GM18868 (cell line): ENCODE measurements at regions not wholly inside any gene's neighbourhood (a gene's known extent, or its start where the extent isn't known, plus 50 kb on each side); places are given as distances from the start of the nearest gene placed in this dataset.

Experiments
- ATAC-seq: cut with Tn5 transposase; IDR thresholded peaks from one replicate; pipeline ENCODE4 v1.9.1; 2021; ENCODE audit warnings: mild to moderate bottlenecking, moderate library complexity; ENCODE audit not compliant: unreplicated experiment

DNA sequence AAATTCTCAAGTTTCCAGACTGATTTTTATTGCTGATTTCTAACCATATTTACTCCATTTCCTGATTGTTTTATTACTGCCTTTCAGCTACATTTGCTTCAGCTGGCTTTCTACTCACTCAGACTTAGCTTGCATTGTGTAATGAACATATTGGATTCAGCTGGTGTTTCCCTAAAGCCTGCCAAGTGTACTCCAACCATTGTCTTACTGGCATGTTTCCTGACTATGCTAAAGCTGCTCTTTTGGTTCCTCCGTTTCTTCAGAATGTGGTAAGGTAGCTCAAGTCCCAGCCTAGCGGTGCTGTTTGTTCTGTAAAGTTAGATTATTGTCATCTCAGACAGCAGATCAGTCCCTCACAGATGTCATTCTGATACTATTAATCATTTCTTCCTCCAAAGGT is 53.1 kb upstream of the GLRA2 start:
- no peak for ATAC-seq

DNA sequence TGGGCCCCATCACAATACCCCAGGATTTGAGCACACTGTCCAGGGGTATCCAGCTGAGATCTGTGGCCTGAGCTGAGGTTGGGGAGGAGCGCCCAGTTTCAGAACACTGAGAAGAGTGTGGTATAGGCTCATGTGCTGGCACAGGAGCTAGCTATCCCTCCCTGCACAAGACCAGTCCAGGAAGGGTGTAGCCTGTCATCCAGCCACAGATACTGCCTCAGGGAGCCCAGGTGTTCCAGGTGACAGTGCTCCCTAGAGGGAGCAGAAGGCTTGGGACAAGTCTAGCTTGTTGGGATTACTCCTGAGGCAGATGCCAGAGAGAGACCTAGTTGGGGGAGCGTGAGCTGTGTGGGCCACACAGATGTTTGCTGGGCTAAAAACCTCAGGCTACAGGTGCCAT is 79.6 kb upstream of the GLRA2 start:
- ATAC-seq, result no peak

DNA sequence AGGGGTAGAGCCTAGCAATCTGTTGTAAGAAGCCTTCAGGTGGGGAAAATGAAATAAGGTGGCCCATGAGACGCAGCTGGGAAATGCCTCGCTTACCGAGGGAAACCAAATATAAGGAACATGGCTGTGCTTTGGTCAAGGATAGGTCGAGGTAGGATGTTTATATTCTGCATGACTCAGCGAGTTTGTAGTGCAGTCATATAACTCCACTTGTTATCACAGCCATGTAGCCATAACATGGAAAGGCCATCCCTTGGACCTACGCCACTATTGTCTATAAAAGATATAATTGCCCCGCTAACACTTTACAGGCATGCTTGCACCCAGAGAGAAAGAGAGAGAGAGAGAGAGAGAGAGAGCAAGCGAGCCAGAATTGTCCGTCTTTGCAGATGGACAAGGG is 80.9 kb upstream of the GLRA2 start:
- ATAC-seq, result no peak

DNA sequence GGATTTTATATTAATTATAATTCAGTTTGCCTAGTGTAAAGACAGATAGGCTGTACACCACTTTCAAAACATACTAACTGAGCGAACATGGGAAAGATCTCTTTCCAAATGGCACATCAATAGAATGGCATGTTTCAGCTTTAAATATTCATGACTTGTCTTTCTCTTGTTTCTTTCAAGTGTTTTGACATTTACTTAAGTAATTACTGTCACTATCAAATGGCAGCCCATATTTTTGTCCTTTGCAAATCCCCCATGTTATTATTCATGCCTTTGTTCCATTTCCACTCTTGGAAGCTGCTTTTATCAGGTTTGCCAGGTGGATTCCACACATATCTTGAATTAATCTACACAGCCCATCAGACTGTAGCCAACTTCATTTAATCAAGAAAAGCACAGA is 89.2 kb upstream of the GLRA2 start:
- no peak for ATAC-seq

DNA sequence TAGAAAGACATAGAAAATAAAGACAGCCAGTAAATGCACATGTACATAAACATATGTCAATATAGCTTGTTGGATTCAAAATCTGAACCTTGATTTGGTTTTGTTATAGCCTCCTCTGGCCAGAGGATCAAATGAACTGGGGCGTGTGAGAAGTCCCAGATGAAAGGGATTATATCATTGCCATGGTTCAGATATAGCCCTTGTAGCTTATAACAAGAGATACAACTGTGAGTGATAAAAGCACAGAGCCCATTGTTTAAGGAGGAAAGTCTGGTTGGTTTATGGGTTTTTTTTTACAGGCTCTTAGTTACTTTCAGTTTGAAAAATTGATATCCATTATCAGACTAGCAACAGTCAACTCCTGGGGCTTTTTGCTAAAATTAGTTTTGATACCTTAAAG is 101.7 kb upstream of the GLRA2 start:
- no peak for ATAC-seq

DNA sequence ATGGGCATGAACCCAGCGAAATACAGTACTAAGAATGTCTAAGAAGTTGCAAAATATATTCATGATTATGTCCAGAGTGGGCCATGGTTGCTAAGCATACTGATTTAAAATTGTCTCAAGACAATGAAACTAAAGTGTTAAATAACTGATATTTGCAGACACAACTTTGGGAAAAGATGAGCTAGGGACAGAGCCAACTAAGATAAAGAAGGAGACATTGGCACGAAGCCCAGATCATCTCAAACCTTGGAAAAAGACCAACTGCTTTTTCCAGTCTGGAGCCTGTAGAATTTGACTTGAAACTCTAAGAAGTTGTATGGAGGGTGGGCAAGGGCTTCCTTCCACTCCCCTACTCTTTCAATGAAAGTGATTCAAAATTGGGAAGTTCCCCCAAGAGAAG is 108.5 kb upstream of the GLRA2 start:
- no peak for ATAC-seq

DNA sequence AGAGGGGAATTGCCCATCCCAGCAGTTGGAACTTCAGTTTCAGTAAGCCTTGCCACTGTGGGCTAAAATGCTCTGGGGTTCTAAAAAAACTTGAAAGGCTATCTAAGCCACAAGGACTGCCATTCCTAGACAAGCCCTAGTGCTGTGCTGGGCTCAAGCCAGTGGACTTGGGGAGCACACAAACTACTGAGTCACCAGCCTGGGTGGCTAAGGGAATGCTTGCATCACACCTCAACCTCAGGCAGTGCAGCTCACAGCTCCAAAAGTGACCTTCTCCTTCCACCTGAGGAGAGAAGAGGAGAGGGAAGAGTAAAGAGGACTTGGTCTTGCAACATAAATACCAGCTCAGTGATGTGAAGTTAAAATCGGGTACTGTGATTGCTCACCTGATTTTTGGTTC is 116.7 kb upstream of the GLRA2 start:
- no peak for ATAC-seq

DNA sequence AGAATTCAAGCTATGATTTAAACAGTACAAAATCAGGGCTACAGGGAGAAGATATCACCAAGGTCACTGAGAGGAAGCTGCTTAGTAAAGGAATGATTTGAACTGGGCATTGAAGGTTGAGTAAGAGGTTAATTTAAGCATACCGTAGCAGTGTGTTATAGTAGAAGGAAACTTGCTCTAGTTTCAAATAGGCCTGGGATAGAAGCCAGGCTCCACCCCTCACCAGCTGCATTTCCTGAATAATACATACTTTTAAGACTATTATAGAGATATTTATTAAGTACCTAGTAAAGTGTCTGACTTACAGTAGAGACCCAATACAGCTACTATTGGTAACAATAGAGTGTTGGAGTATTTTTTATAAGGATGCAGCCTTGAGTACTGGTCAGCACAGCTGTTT is 118.0 kb upstream of the GLRA2 start:
- no peak for ATAC-seq

DNA sequence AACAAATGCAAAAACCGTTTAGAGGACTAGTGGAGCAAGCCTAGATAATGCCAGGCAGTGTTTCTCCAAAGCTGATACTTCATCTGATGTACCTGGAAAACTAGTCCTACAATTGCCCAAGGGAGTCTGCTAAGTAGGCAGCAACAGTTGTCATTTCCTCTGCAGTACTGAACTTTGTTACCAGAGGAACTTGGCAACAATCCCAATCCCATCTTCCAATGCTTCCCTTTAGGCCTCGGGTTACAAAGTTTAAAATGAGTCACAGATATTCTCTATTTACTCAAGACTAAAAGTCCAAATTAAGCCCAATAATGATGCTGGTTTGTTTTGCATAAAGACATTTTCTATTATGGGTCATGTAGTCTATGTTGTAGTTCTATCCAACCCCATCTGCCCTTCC is 120.0 kb upstream of the GLRA2 start:
- ATAC-seq, result no peak

DNA sequence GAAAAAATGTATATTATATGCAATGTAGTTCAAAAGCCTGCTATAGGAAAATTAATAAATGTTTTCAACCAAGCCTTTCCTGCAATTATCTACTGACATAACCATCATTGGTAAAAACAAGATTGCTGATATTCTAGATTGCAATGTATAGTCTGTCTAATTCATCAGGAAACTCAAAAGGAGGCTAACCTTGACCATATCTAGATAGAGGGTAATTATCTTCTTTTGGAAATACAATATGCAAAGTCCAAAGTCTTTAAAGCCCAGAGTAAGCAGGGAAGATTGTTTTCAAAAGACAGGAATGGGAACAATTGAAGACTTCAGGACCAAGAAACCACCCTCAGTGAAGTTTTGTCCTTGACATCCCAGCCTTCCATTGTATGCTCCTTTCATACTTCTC is 123.1 kb upstream of the GLRA2 start:
- ATAC-seq, result no peak

DNA sequence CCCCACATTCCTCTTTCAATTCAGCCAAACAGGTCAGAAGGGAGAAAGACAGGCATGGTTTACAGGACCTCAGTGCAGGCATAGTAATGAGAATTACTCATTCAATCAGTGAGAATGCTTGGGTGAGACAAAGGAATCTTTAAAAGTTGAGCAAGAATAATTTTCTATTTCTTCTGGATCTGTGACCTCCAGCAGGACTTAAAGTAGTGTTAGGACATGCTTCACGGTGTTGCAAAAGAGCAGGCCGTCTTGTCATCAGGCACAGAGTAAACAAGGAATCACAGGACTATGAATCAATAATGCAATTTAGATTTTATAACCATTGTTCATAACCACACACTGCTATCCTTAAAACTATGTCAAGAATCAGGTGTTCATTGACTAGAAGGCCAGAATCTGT is 130.6 kb upstream of the GLRA2 start:
- no peak for ATAC-seq

DNA sequence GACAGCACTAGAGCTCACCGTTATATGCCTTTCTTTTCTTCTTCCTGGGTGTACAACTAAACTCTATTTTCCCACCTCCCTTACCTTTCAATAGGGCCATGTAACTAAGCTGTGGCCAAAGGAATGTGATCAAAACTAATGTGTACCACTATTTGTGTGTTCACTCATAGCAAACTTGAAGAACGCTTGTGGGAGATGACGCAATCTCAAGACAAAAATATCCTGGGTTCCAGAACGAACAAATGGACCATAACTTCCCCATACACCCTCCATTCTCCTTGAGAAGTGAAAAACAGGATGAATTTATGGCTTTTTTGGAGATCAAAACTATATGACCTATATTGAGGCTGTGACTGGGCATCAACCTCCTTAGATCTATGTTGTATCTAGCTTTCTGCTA is 139.7 kb upstream of the GLRA2 start:
- no peak for ATAC-seq

DNA sequence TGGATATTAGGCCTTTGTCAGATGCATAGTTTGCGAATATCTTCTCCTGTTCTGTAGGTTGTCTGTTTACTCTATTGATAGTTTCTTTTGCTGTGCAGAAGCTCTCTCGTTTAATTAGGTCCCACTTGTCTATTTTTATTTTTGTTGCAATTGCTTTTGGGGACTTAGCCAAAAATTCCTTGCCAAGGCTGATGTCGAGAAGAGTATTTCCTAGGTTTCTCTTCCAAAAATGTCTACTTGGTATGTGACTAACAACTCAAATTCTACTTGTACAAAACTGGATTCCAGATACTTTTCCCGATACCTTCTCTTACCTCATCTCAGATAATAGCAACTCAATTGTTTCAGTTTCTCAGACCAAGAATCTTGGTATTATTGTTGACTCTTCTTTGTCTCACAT is 142.4 kb upstream of the GLRA2 start:
- ATAC-seq, result no peak

DNA sequence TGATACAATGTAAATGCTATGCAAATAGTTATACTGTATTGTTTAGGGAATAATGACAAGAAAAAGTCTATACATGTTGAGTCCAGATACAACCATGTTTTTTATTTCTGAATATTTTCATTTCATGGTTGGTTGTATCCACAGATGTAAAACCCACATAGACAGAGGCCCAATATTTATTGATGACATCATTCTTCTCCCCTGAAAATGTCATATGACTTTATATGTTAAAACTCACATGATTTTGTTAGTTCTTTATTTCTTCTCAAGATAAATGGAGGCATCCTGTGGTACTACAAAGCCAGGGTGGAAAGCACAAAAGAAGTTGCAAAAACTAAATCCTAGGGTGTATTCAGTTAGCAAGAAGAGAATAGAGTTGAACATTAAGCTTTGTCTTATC is 149.3 kb upstream of the GLRA2 start:
- no peak for ATAC-seq

DNA sequence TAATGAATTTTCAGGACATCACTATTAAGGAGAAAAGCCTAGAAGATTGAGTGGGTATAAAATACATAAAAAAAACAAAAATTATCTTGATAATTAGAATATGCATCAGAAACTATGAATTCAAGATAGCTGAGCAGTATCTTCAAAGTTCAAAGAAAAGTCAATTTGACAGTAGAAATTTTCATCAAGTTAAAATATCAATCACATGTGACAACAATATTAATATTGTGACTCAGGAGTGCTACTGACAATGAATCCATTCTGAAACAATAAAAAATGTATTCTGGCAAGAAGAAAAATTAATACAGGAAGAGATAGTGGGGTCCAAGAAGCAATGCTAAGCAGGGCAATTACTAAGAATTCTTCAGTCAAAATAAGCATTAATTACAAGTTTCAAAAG is 151.9 kb upstream of the GLRA2 start:
- ATAC-seq, result no peak

DNA sequence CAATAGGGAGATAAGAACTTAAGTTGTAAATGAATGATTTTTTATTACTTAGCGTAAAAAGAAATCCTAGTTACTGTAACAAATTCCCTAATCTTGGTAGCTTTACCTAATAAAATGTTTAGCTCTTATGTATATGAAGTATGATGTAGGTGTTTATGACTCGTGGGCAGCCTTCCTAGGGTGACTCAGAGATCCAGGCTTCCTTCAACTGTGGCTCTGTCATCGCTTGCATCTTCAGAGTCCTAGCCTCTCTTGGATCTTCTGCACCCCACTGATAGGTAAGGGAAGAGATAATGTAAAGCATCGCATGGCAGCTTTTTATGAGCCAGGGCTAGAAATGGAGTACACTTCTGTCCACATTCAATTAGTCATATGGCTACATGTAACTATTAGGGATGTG is 165.6 kb upstream of the GLRA2 start:
- ATAC-seq, result no peak

DNA sequence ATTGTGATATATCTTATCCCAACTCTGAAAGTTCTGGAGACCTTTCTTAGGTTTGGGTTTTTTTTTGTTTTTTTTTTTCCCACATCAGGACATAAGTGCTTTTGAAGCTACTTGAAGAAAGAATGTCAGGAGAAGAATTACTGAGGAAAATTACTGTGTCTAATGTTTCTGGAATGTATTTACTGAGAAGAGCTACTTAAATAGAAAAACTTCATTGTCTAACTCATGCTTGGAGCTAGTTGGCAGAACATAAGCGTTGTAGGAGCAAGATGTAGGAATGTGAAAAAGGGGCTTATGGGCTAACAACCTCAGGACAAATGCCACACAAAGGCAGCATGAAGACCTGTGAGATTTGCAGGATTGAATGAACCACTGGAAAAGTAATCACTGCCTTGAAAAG is 166.6 kb upstream of the GLRA2 start:
- no peak for ATAC-seq

DNA sequence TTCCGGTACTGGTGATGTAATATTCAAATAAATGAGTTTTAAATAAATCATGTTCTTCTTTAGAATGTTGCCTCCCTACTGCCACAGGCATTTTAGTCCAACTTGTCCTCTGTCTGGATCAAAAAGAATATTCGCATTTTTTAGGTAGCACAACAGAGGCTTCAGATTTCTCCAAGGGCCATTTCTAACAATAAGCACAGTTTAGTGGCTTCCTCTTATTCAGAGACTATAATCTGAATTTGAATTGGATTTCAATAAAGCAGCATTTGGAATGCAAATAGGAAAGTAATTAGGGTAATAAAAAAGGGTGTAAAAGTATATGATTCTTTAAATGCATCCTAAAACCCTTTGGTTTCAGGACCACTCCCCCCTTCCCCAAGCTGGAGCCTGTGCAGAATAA is 167.9 kb upstream of the GLRA2 start:
- ATAC-seq, result no peak

DNA sequence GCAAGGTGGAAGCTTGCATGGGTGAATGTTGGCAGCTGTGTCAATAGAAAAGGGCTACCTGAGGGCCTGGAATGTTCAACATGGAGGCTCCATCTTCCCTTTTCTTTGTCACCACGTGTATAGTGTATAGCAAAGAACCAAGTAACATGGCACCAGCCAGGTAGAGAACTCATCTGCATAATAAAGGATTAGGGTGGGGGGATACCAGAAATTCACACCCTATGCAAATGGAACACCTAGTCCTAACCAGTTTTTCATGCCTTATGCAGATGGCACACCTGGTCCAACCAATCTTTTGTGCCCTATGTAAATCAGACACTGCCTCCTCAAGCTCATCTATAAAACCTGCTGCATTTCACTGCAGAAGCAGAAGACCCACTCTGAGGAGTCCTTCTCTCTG is 169.6 kb upstream of the GLRA2 start:
- no peak for ATAC-seq

DNA sequence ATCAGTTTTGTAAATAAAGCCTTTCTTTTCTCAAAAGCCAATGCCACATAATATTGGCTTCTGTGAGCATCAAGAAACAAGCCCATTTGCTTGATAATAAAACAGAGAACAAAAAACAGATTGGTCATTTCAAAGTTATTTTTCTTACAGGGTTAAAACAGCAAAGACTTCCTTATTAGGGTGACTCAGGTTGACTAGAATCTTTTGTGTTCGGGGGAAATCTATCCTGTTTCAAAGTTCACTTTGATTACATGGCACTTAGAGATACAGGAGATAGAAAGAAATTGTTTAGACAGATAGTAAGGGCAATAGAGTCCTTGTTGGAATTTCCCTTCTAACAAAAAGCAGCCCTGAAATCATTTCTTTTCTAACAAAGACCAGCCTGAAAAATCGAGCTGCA is 170.0 kb upstream of the GLRA2 start:
- ATAC-seq, result no peak

DNA sequence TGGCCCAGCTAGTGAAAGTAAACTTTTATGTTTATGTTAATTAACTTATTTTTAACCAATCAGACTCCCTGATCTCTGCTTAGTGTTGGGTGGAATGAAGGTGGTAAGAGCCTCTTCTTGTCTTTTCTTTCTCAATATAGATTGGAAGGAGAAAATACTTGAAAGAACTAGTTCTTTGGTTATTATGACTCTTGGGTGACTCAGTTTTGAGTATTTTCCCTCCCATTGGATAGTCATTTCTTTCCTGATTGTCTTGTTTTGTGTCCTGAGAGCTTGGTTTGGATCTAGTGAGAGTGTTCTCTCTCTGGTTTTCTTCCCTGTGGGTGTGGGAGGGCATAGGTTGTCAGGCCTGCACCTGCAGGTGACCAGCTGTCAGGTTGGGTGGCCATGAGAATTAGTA is 172.0 kb upstream of the GLRA2 start:
- no peak for ATAC-seq

DNA sequence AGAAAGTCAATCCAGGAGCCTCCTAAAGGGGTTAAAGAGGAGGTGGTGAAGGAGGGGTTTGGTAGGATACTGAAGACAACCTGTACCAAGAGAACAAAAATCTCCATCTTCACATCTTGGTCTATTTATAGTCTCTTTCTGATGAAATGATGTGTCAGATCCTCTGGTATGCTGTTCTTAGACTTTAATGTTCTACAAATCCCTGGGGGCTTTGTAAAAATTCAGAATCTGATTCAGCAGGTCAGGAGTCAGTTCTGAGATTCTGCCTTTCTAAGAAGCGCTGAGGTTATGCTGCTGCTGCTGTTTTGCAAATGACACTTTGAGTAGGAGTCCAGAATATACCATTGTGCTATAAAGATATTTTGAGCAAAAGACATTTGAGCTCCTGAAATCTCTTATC is 172.9 kb upstream of the GLRA2 start:
- no peak for ATAC-seq

DNA sequence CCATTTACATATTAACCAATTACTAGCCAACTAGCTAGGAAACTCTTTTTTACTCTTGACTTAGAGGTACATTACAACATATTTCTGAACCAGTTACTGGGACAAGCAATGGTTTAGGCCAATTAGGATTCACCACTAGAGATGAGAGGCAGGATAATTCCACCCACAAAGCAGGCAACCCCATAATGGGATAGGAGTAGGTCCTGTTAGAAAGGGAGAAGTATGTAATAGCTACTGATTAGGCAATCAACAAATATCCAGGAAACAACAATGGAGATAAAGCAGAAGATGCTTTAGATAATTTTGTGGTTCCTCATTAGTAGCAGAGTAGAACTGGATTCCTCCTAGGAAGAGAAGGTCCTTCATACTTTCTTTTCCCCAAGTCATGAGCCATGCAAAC is 173.8 kb upstream of the GLRA2 start:
- ATAC-seq, result no peak

DNA sequence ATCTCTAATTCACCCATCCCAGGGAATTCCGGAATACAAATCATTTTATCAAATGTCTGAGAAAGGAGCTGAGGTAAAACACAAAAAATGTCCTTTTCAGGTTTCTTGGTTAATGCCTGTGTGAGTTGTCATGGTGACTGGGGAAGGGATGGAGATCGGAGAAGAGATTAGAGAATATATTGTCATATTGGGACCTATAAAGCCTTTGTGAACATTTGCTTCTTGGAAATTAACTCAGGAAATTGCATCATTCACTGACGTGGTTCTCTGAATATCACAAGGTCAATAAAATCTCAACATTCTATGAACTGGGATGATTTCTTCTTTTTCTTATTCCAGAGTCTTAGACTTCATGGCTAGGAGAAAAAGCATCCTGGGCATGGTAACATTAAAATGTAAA is 174.8 kb upstream of the GLRA2 start:
- ATAC-seq, result no peak
